Lower leg skin (tissue), 3 donors: ENCODE measurements at regions not wholly inside any gene's neighbourhood (a gene's known extent, or its start where the extent isn't known, plus 50 kb on each side); places are given as distances from the start of the nearest gene placed in this dataset.

ENCODE experiments used
- CTCF ChIP-seq, 3 donors: fragments of 450-650 bp; IDR thresholded peaks; one replicate each; pipeline ENCODE4 v1.5.1; 2016; ENCODE audit warnings: antibody characterized with exemption in 3 of 3, mild to moderate bottlenecking in 3 of 3, moderate library complexity in 2 of 3
- POLR2A ChIP-seq, 2 donors: fragments of 450-650 bp; IDR thresholded peaks; one replicate each; pipeline ENCODE4 v1.6.1; 2016 to 2017; ENCODE audit warnings: antibody characterized with exemption in 2 of 2, mild to moderate bottlenecking in 1 of 2, moderate library complexity in 1 of 2

GRCh38 chr15:23806980-23807379 is 119.9 kb upstream of the NDN start:
- TF ChIP-seq CTCF (IDR thresholded peaks at IDR 0.05) (no peak), POLR2A (IDR thresholded peaks at IDR 0.05) (no peak)
